ENCODE measurements at regions not wholly inside any gene's neighbourhood (a gene's known extent, or its start where the extent isn't known, plus 50 kb on each side); places are given as distances from the start of the nearest gene placed in this dataset.

DNA sequence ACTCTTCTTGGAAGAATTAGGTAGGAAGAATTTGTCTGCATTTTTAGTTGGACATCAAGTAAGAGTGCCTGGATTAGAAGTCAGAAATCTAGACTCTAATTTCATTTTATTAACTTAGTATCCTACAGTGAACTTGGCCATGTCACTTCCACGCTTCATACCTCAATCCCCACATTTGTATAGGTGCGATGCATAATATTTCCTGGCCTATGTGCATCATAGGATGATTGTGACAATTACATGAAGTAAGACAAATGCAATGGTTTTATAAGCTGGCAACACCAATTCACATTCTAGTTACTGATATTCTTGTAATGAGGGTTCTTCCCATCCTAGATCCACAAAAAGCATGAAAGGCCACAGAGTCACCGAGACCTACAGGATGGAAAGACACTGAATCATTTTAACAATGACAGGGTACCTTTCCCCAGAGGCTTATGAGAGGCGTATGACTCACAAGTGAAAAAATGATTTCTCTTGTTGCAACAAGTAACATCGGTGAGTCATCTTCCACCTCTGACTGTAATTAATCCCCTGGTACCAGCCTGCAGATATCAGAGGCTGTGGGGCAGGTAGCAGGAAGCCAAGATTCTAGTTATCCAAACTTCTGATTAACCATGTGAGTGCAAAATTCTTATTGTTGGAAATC, 56.0 kb upstream of the OR5AK2 start:
- TF ChIP-seq PPARA (CRISPR knock-in tag; IDR thresholded peaks at IDR 0.05; ENCODE audit: borderline replicate concordance) (no peak), ZC3H10 (CRISPR knock-in tag; IDR thresholded peaks at IDR 0.05) (no peak), ISL1 (CRISPR knock-in tag; IDR thresholded peaks at IDR 0.05) (peak; percentile 58)
- TF ChIP-seq, protein P1, sequence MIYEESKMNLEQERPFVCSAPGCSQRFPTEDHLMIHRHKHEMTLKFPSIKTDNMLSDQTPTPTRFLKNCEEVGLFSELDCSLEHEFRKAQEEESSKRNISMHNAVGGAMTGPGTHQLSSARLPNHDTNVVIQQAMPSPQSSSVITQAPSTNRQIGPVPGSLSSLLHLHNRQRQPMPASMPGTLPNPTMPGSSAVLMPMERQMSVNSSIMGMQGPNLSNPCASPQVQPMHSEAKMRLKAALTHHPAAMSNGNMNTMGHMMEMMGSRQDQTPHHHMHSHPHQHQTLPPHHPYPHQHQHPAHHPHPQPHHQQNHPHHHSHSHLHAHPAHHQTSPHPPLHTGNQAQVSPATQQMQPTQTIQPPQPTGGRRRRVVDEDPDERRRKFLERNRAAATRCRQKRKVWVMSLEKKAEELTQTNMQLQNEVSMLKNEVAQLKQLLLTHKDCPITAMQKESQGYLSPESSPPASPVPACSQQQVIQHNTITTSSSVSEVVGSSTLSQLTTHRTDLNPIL (CRISPR knock-in tag; IDR thresholded peaks at IDR 0.05; ENCODE audit: low read depth), result 0 out of 2 replicates have a peak, but pooled peaks have one; percentile 39
- no peak; the same call in 2 of the 3 replicates for ATAC-seq

DNA sequence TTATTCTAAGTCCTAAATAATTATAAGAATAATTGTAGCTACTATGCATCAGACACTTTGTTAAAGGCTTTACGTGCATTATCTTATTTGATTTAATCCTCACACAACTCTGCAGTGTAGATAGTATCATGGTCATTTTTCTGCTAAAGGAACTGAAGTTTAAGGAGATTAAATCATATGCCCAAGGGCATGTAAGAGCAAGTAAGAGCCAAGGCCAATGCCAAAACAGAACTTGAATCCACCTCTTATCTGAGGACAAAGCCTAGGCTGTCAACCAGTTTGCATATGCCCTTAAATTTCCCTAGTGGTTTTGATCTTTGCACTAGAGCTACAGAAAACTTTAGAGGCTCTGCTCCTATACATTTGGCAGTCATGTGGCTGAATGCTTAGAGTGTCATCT, 65.6 kb upstream of the OR5AK2 start:
- no peak for TF ChIP-seq OSR1 (CRISPR knock-in tag; IDR thresholded peaks at IDR 0.05)
- TF ChIP-seq, protein P2, sequence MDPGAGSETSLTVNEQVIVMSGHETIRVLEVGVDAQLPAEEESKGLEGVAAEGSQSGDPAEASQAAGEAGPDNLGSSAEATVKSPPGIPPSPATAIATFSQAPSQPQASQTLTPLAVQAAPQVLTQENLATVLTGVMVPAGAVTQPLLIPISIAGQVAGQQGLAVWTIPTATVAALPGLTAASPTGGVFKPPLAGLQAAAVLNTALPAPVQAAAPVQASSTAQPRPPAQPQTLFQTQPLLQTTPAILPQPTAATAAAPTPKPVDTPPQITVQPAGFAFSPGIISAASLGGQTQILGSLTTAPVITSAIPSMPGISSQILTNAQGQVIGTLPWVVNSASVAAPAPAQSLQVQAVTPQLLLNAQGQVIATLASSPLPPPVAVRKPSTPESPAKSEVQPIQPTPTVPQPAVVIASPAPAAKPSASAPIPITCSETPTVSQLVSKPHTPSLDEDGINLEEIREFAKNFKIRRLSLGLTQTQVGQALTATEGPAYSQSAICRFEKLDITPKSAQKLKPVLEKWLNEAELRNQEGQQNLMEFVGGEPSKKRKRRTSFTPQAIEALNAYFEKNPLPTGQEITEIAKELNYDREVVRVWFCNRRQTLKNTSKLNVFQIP (CRISPR knock-in tag; IDR thresholded peaks at IDR 0.05; ENCODE audit: borderline replicate concordance, low read depth), result no peak
- no peak for TF ChIP-seq ZFP30 (CRISPR knock-in tag; IDR thresholded peaks at IDR 0.05)
- TF ChIP-seq PPARA (CRISPR knock-in tag; IDR thresholded peaks at IDR 0.05; ENCODE audit: borderline replicate concordance), result no peak
- TF ChIP-seq ZNF565 (CRISPR knock-in tag; conservative IDR thresholded peaks at IDR 0.05; ENCODE audit: low read depth), result no peak
- TF ChIP-seq, protein P3, sequence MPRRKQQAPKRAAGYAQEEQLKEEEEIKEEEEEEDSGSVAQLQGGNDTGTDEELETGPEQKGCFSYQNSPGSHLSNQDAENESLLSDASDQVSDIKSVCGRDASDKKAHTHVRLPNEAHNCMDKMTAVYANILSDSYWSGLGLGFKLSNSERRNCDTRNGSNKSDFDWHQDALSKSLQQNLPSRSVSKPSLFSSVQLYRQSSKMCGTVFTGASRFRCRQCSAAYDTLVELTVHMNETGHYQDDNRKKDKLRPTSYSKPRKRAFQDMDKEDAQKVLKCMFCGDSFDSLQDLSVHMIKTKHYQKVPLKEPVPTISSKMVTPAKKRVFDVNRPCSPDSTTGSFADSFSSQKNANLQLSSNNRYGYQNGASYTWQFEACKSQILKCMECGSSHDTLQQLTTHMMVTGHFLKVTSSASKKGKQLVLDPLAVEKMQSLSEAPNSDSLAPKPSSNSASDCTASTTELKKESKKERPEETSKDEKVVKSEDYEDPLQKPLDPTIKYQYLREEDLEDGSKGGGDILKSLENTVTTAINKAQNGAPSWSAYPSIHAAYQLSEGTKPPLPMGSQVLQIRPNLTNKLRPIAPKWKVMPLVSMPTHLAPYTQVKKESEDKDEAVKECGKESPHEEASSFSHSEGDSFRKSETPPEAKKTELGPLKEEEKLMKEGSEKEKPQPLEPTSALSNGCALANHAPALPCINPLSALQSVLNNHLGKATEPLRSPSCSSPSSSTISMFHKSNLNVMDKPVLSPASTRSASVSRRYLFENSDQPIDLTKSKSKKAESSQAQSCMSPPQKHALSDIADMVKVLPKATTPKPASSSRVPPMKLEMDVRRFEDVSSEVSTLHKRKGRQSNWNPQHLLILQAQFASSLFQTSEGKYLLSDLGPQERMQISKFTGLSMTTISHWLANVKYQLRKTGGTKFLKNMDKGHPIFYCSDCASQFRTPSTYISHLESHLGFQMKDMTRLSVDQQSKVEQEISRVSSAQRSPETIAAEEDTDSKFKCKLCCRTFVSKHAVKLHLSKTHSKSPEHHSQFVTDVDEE (CRISPR knock-in tag; IDR thresholded peaks at IDR 0.05), result no peak
- TF ChIP-seq ESRRG (CRISPR knock-in tag; IDR thresholded peaks at IDR 0.05), result no peak
- no peak for TF ChIP-seq ZNF70 (CRISPR knock-in tag; IDR thresholded peaks at IDR 0.05)
- TF ChIP-seq ARNTL (CRISPR knock-in tag; IDR thresholded peaks at IDR 0.05; ENCODE audit: borderline replicate concordance, low read depth), result no peak
- TF ChIP-seq ZFP3 (CRISPR knock-in tag; IDR thresholded peaks at IDR 0.05), result no peak
- TF ChIP-seq ZC3H10 (CRISPR knock-in tag; IDR thresholded peaks at IDR 0.05), result no peak
- no peak for TF ChIP-seq SNAI2 (CRISPR knock-in tag; IDR thresholded peaks at IDR 0.05)
- no peak for TF ChIP-seq TOX (CRISPR knock-in tag; IDR thresholded peaks at IDR 0.05; ENCODE audit: borderline replicate concordance)
- TF ChIP-seq, protein P4, sequence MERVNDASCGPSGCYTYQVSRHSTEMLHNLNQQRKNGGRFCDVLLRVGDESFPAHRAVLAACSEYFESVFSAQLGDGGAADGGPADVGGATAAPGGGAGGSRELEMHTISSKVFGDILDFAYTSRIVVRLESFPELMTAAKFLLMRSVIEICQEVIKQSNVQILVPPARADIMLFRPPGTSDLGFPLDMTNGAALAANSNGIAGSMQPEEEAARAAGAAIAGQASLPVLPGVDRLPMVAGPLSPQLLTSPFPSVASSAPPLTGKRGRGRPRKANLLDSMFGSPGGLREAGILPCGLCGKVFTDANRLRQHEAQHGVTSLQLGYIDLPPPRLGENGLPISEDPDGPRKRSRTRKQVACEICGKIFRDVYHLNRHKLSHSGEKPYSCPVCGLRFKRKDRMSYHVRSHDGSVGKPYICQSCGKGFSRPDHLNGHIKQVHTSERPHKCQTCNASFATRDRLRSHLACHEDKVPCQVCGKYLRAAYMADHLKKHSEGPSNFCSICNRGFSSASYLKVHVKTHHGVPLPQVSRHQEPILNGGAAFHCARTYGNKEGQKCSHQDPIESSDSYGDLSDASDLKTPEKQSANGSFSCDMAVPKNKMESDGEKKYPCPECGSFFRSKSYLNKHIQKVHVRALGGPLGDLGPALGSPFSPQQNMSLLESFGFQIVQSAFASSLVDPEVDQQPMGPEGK (CRISPR knock-in tag; IDR thresholded peaks at IDR 0.05; ENCODE audit: borderline replicate concordance), result no peak
- TF ChIP-seq, protein P5, sequence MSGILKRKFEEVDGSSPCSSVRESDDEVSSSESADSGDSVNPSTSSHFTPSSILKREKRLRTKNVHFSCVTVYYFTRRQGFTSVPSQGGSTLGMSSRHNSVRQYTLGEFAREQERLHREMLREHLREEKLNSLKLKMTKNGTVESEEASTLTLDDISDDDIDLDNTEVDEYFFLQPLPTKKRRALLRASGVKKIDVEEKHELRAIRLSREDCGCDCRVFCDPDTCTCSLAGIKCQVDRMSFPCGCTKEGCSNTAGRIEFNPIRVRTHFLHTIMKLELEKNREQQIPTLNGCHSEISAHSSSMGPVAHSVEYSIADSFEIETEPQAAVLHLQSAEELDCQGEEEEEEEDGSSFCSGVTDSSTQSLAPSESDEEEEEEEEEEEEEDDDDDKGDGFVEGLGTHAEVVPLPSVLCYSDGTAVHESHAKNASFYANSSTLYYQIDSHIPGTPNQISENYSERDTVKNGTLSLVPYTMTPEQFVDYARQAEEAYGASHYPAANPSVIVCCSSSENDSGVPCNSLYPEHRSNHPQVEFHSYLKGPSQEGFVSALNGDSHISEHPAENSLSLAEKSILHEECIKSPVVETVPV (CRISPR knock-in tag; IDR thresholded peaks at IDR 0.05), result no peak
- no peak for TF ChIP-seq GLIS3 (CRISPR knock-in tag; IDR thresholded peaks at IDR 0.05)
- no peak for ATAC-seq

DNA sequence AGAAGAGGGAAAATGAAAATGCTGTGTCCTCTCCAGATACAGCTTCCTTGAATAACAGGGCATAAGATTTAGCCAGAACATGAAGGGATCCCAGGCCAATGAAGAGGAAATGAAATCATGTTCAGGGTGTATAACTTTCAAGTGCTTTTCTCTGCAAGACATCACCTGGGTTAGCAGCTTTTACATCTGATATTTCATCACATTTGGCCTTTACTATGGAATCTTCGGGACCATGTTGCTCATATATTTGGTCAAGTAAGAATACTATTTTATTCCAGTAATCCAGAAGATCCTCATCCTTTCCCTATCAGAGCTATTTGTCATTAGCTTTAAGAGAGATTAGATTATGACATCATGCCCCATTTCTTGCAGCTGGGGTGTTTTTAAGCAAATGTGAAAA, 66.3 kb upstream of the OR5AK2 start:
- ATAC-seq, result no peak

More for the DNA sequence above, 66.3 kb upstream of the OR5AK2 start:
- no peak for TF ChIP-seq TOX (CRISPR knock-in tag; IDR thresholded peaks at IDR 0.05; ENCODE audit: borderline replicate concordance)
- TF ChIP-seq OSR1 (CRISPR knock-in tag; IDR thresholded peaks at IDR 0.05), result no peak
- no peak for TF ChIP-seq ZFP3 (CRISPR knock-in tag; IDR thresholded peaks at IDR 0.05)
- no peak for TF ChIP-seq TCF4 (CRISPR knock-in tag; IDR thresholded peaks at IDR 0.05; ENCODE audit: borderline replicate concordance)
- TF ChIP-seq ARNTL (CRISPR knock-in tag; IDR thresholded peaks at IDR 0.05; ENCODE audit: borderline replicate concordance, low read depth), result no peak
- TF ChIP-seq CSDC2 (CRISPR knock-in tag; IDR thresholded peaks at IDR 0.05), result no peak
- TF ChIP-seq ESRRG (CRISPR knock-in tag; IDR thresholded peaks at IDR 0.05), result no peak
- no peak for TF ChIP-seq PPARA (CRISPR knock-in tag; IDR thresholded peaks at IDR 0.05; ENCODE audit: borderline replicate concordance)
- TF ChIP-seq, protein P4 (CRISPR knock-in tag; IDR thresholded peaks at IDR 0.05; ENCODE audit: borderline replicate concordance), result no peak
